K562 (cell line): ENCODE measurements at regions not wholly inside any gene's neighbourhood (a gene's known extent, or its start where the extent isn't known, plus 50 kb on each side); places are given as distances from the start of the nearest gene placed in this dataset.

Experiments used
- ATAC-seq: fragments of 200-7000 bp; cut with Tn5 transposase; 3 replicates; pipeline ENCODE4 v1.9.1; 2020; ENCODE audit warnings: moderate library complexity
- BruUV-seq: library from RNA; stranded (reverse); fragments of 400-500 nt; replicated peaks from 2 replicates; lab custom pipeline; 2021; lab: Mats Ljungman, UMichigan
- CTCF ChIA-PET: fragments of 300-600 bp; formaldehyde crosslinking; extraction: SDS; loops from one replicate; lab custom pipeline; 2021; ENCODE audit warnings: low intra/inter-chr PET ratio; lab: Yijun Ruan, JAX
- POLR2A ChIA-PET: fragments of 300-600, 350-650 bp; sonication (Branson Sonifier 250); formaldehyde crosslinking; extraction: SDS; loops from one replicate; lab custom pipeline; 2021; ENCODE audit warnings: antibody characterized with exemption, inconsistent platforms; lab: Yijun Ruan, JAX
- DNase-seq, 4 experiments: peaks; one replicate each; pipeline versions ENCODE4 v3.0.0 to v3.0.0-alpha.2; 2011 to 2018; ENCODE audit warnings: low spot score in 3 of 4, mixed read lengths in 3 of 4; ENCODE audit errors: extremely low read depth in 1 of 4
- FAIRE-seq: peaks from 2 replicates; lab custom pipeline; 2011; peaks lifted over from hg19 to GRCh38; lab: Jason Lieb, UNC
- H2AFZ ChIP-seq: 2 replicates; pipeline ENCODE4 v1.6.0; 2011; ENCODE audit warnings: low read depth, low read length, control low read depth, inconsistent platforms
- H3K27ac ChIP-seq: fragments of 200-600 bp; 3 replicates; pipeline ENCODE4 v1.8.0; 2011; ENCODE audit warnings: low read depth, mild to moderate bottlenecking, control low read depth, inconsistent platforms, low read length, moderate library complexity, mixed read lengths; ENCODE audit errors: extremely low read depth
- H3K27me3 ChIP-seq, 2 experiments: fragments of 300-600 bp in 1 of 2; 2 replicates in 1 of 2; 3 replicates in 1 of 2; pipeline versions ENCODE4 v1.6.0 to v1.8.0; 2011; ENCODE audit warnings: inconsistent platforms in 2 of 2, low read length in 2 of 2, mild to moderate bottlenecking in 1 of 2, mixed read lengths in 1 of 2, moderate library complexity in 1 of 2; ENCODE audit not compliant: control insufficient read depth in 2 of 2, insufficient read depth in 2 of 2
- H3K36me3 ChIP-seq: fragments of 300-600 bp; 3 replicates; pipeline ENCODE4 v1.8.0; 2011; ENCODE audit warnings: mild to moderate bottlenecking, low read length, inconsistent platforms; ENCODE audit not compliant: control insufficient read depth, insufficient read depth
- H3K4me1 ChIP-seq, 2 experiments: fragments of 200-600 bp in 1 of 2; replicated peaks in 1 of 2; 2 replicates in 1 of 2; 3 replicates in 1 of 2; pipeline versions ENCODE4 v1.5.1 to v1.8.0; 2011; ENCODE audit warnings: inconsistent platforms in 2 of 2, low read length in 2 of 2, mild to moderate bottlenecking in 1 of 2, mixed read lengths in 1 of 2, moderate library complexity in 1 of 2; ENCODE audit not compliant: control insufficient read depth in 2 of 2, insufficient read depth in 2 of 2
- H3K4me2 ChIP-seq: 2 replicates; pipeline ENCODE4 v1.6.1; 2011; ENCODE audit warnings: low read length, control low read depth, inconsistent platforms, mixed read lengths; ENCODE audit not compliant: insufficient read depth
- H3K4me3 ChIP-seq: fragments of 200-600 bp; sonication (generic), shearing (Covaris generic); 2 replicates; pipeline ENCODE4 v1.5.1; 2016; ENCODE audit warnings: control low read depth, inconsistent platforms
- H3K79me2 ChIP-seq: fragments of 200-600 bp; 3 replicates; pipeline ENCODE4 v1.8.0; 2011; ENCODE audit warnings: low read length, inconsistent platforms; ENCODE audit not compliant: control insufficient read depth, insufficient read depth
- H3K9ac ChIP-seq, 2 experiments: 2 replicates each; pipeline versions ENCODE4 v1.6.0 to v1.6.1; 2011; ENCODE audit warnings: low read depth in 2 of 2, low read length in 2 of 2, control low read depth in 1 of 2, inconsistent platforms in 1 of 2, mild to moderate bottlenecking in 1 of 2, mixed read lengths in 1 of 2; ENCODE audit not compliant: insufficient read depth in 1 of 2
- H3K9me1 ChIP-seq: one replicate; pipeline ENCODE4 v1.6.0; 2011; ENCODE audit warnings: inconsistent platforms, mild to moderate bottlenecking, low read length, moderate library complexity; ENCODE audit not compliant: control insufficient read depth, insufficient read depth
- H3K9me3 ChIP-seq: replicated peaks from 2 replicates; pipeline ENCODE4 v1.5.1; 2011; ENCODE audit warnings: low read depth, low read length, inconsistent platforms; ENCODE audit not compliant: control insufficient read depth, insufficient read depth
- H4K20me1 ChIP-seq: replicated peaks from 2 replicates; pipeline ENCODE4 v1.6.1; 2011; ENCODE audit warnings: low read length, inconsistent platforms, mixed read lengths; ENCODE audit not compliant: control insufficient read depth, insufficient read depth
- ELF4 ChIP-seq: fragments of 450-650 bp; formaldehyde crosslinking; IDR thresholded peaks from 2 replicates; pipeline ENCODE4 v1.4.0; 2022; ENCODE audit warnings: missing genetic modification characterization
- FOXK1 ChIP-seq: sonication (generic); formaldehyde crosslinking; IDR thresholded peaks from 2 replicates; pipeline ENCODE4 v1.8.0; 2022; ENCODE audit warnings: missing genetic modification reagents, mild to moderate bottlenecking, borderline replicate concordance
- GTF2E2 ChIP-seq: fragments of 200-800 bp; sonication (Bioruptor generic); IDR thresholded peaks from 2 replicates; pipeline ENCODE4 v1.6.1; 2016; ENCODE audit warnings: missing genetic modification characterization, missing compliant biosample characterization
- JUN ChIP-seq, 2 experiments: sonication (generic) in 1 of 2; formaldehyde crosslinking in 1 of 2; IDR thresholded peaks; 2 replicates each; pipeline versions ENCODE4 v1.6.1 to v1.8.0; 2012 to 2022; ENCODE audit warnings: borderline replicate concordance in 2 of 2, mild to moderate bottlenecking in 2 of 2, improper control_type of control experiment in 1 of 2, low read depth in 1 of 2, low read length in 1 of 2, missing genetic modification reagents in 1 of 2
- MLLT1 ChIP-seq, 2 experiments: fragments of 450-650 bp; IDR thresholded peaks; 2 replicates each; pipeline ENCODE4 v1.6.1; 2016
- MLX ChIP-seq, 2 experiments: fragments of 450-650 bp in 1 of 2; sonication (generic) in 1 of 2; formaldehyde crosslinking; conservative IDR thresholded peaks; 2 replicates each; pipeline versions ENCODE4 v1.4.0 to v1.8.1; 2020 to 2022; ENCODE audit warnings: mild to moderate bottlenecking in 1 of 2, missing genetic modification reagents in 1 of 2
- NFATC3 ChIP-seq: fragments of 450-650 bp; IDR thresholded peaks from 2 replicates; pipeline ENCODE4 v1.6.1; 2017; ENCODE audit warnings: mild to moderate bottlenecking
- RBM34 ChIP-seq: fragments of 200-400 bp; formaldehyde crosslinking; IDR thresholded peaks from 2 replicates; pipeline ENCODE4 v1.6.1; 2018; ENCODE audit warnings: low read length, borderline replicate concordance; ENCODE audit not compliant: insufficient read depth
- SNIP1 ChIP-seq: fragments of 450-650 bp; IDR thresholded peaks from 2 replicates; pipeline ENCODE4 v1.7.1; 2017; ENCODE audit warnings: low read depth, mild to moderate bottlenecking
- SRF ChIP-seq, 2 experiments: fragments of 250-450, 450-650 bp in 1 of 2; sonication (Bioruptor Pico) in 1 of 2; sonication (generic) in 1 of 2; formaldehyde crosslinking; IDR thresholded peaks; 2 replicates each; pipeline versions ENCODE4 v1.5.0 to v1.5.1; 2020 to 2022; ENCODE audit warnings: mild to moderate bottlenecking in 1 of 2, missing genetic modification reagents in 1 of 2
- ZNF511 ChIP-seq: sonication (generic); formaldehyde crosslinking; IDR thresholded peaks from 2 replicates; pipeline ENCODE4 v1.8.0; 2022; ENCODE audit warnings: mild to moderate bottlenecking, missing genetic modification reagents
- ZNF655 ChIP-seq: fragments of 250-450 bp; sonication (Bioruptor Pico); IDR thresholded peaks from 2 replicates; pipeline ENCODE4 v1.5.0; 2021
- WGBS: fragments of 100-300 bp; shearing (Covaris generic); methylation state at CpG from one replicate; pipeline ENCODE4 v1.1.6; 2016; ENCODE audit warnings: low coverage, mixed read lengths; ENCODE audit not compliant: insufficient coverage; ENCODE audit errors: missing lambda C conversion rate; 5-methylcytosine and 5-hydroxymethylcytosine counted together
- in situ Hi-C: fragments of 300-500 bp; cut with MboI; formaldehyde crosslinking; loops from 4 replicates; pipeline ENCODE4 v1.15.0; 2018; ENCODE audit warnings: inconsistent platforms, mixed read lengths
- intact Hi-C: fragments of 100-400 bp; cut with micrococcal nuclease; formaldehyde crosslinking; loops from 2 replicates; pipeline ENCODE4 v1.14.2; 2022

- Histone ChIP-seq H3K27ac (no peak overlapping the region), H3K9me1 (no peaks in the 10 kb centered on the region), H3K4me3 (no peak overlapping the region), H3K4me1 (no peaks in the 10 kb centered on the region), H3K79me2 (no peaks in the 10 kb centered on the region), H3K36me3 (no peaks in the 10 kb centered on the region), H4K20me1 (no peaks in the 10 kb centered on the region), H3K9me3 (no peaks in the 10 kb centered on the region), H2AFZ (no peak overlapping the region), H3K9ac (no peak overlapping the region), H3K4me2 (no peak overlapping the region), H3K27me3 (no peaks in the 10 kb centered on the region)
- FAIRE-seq (no peak), DNase-seq (no peak), ATAC-seq (no peak)
- WGBS = under 1% methylated on average over 5 of the region's 5 CpGs
- ChIA-PET POLR2A (no interaction called here), CTCF (no interaction called here)
- in situ Hi-C loops (no loop called here), intact Hi-C loops (no loop called here)
- BruUV-seq = no TSS peak
- TF ChIP-seq ELF4 (no peak), RBM34 (no peak), MLLT1 (IDR thresholded peaks at IDR 0.05) (no peak)
Measured at GRCh38 chr7:69177461-69177861, 420.8 kb upstream of the AUTS2 start.

- no peaks in the 10 kb centered on the region for H3K36me3 ChIP-seq
- intact Hi-C loops = no loop called here
- no peaks in the 10 kb centered on the region for H4K20me1 ChIP-seq
- BruUV-seq = no TSS peak
- no peaks in the 10 kb centered on the region for H3K79me2 ChIP-seq
- DNase-seq (no peak), ATAC-seq (no peak), FAIRE-seq (no peak)
- no peaks in the 10 kb centered on the region for H3K4me1 ChIP-seq
- H3K4me3 ChIP-seq = no peak overlapping the region
- in situ Hi-C loops = no loop called here
- H3K27me3 ChIP-seq = no peaks in the 10 kb centered on the region
- no peaks in the 10 kb centered on the region for H3K9me1 ChIP-seq
- WGBS = under 1% methylated on average over 9 of the region's 9 CpGs
- no peak overlapping the region for H3K27ac ChIP-seq
- POLR2A ChIA-PET = no interaction called here
- H2AFZ ChIP-seq = no peak overlapping the region
- CTCF ChIA-PET = no interaction called here
- H3K9ac ChIP-seq = no peak overlapping the region
- H3K9me3 ChIP-seq = no peaks in the 10 kb centered on the region
- no peak overlapping the region for H3K4me2 ChIP-seq
- no peak for TF ChIP-seq SRF (CRISPR knock-in tag; IDR thresholded peaks at IDR 0.05)
- no peak for TF ChIP-seq SNIP1
- no peak for TF ChIP-seq ZNF511 (CRISPR knock-in tag)
- TF ChIP-seq ZNF655 = no peak
- TF ChIP-seq GTF2E2 (tag) = no peak
- no peak for TF ChIP-seq JUN (IDR thresholded peaks at IDR 0.05; ENCODE audit: borderline replicate concordance, low read depth, low read length)
- no peak for TF ChIP-seq JUN (CRISPR knock-in tag; IDR thresholded peaks at IDR 0.05; ENCODE audit: borderline replicate concordance)
- TF ChIP-seq NFATC3 = no peak
- no peak for TF ChIP-seq MLX (CRISPR knock-in tag; conservative IDR thresholded peaks at IDR 0.05)
- TF ChIP-seq FOXK1 (CRISPR knock-in tag) = no peak
Measured at GRCh38 chr7:69177941-69178494, 420.3 kb upstream of the AUTS2 start.
